HG03159 (cell line): ENCODE measurements at regions not wholly inside any gene's neighbourhood (a gene's known extent, or its start where the extent isn't known, plus 50 kb on each side); places are given as distances from the start of the nearest gene placed in this dataset.

Experiments used
- ATAC-seq: cut with Tn5 transposase; IDR thresholded peaks from one replicate; pipeline ENCODE4 v1.9.1; 2021; ENCODE audit warnings: mild to moderate bottlenecking, moderate library complexity; ENCODE audit not compliant: unreplicated experiment

DNA sequence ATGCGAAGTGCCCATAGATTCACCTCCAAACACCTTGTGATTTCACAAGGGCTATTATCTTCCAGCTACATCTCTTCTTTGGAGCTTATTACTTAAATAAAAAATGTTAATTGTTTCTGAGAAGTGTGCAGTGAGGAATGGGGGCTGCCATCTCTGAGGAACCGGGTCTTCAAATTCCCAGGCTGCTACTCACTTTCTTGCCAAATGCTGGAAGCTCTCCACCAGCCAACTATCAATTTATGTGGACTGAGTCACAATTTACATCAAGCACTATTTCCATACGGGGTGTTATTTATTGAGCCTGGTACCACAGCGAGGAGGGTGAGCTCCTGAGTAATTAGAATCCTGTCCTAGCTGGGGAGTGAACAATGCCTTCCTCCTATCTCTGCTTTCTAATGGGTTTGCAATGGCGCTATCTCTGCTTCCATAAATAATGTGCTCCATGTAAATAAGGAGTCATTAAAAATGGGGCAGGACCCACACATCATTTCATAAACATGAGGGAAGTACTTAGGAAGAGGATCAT, 898.3 kb downstream of the VRK1 start:
- no peak for ATAC-seq

DNA sequence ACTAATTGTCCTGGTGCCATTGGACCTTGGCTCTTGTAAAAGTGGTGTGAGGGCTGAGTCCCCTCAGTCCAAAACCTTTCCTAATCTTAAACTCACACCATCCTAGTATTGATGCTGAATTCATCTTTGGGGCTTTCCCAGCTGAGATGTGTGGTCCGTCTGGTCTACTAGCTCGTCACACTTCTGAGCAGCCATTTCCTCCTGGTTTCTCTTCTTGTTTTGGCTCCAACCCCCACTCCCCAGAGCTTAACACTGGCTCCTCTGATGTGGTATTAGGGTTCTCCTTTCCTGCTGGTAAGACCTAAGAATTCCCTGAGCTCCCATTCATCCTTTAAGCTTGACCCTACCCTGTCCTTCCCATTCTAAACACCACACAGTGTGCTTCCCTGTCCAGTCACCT, 900.6 kb downstream of the VRK1 start:
- ATAC-seq: no peak

DNA sequence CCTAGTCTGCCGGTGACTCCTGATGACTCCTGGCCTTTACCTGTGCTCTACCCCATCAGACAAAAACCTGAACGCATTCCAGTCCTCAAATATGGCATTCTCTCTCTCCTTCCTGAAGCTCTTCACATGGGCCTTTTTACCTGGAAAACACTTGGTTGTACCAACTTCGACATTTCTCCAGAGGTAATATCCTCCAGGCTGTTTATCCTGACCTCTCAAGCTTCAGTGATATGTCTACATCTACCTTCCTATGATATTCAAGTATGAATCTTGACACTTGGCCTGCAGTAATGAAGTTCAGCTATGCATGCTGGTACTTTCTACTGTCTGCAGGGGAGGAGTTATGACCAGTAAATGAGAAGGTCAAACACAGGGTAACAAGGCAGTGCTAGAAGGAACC, 901.8 kb downstream of the VRK1 start:
- no peak for ATAC-seq

DNA sequence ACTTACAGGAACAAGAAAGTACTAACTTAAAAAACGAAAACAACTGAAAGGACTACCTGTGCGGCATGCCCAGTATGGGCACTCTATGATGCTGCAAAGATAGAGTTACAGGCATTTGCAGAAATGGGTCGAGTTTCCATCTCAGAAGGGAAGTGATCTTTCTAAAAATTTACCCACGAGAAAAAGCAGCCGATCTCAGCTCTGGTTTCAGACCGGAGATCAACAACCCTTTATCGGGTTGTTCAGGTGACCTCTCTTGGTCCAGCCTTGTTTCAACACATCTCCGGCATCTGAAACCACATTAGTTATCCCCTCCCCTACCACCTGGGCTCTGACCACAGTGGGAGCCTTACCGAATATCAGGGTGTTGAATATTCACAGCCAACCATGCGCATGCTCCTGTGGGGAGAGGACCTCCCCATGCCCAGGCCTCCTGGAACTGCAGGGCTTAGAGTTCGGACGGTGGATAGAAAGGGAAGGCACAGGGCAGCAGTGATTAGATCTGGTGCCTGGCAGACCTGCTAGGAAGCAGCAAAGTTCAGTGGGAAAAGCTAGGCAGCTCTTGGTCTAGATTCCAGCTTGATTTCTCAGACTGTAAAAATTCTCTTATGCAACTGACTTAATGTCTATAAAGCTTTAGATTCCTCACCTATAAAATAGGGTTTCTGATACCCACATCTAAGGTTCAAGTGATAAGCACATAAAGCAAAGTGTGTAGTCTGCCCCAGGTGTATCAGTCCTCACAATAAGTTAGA, 906.0 kb downstream of the VRK1 start:
- ATAC-seq: no peak

DNA sequence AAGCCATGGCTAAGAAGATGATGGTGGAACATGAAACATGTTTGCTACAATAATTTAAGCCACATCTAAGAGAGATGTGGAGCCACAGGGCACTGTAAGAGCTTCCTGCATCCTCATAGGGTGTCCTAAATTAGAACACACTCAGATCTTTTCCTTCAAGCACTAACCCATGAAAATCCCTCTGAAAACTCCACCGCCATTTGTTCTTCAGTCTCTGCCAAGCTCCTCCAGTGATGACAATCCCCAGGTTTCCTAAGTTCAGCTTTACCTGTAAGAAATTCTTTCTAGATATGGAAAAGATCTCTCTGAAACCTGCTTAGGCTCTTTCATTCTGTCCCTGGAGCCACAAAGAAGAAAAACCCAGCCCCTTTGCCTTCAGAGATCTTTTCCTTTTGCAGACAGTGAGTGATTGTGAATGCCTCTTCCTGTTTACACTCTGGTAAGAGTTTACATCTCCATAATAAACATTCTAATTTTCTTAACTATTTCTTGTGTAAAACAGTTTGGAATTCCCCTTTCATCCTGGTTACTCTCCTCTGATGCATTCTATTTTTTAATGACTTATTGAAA, 907.2 kb downstream of the VRK1 start:
- no peak for ATAC-seq

DNA sequence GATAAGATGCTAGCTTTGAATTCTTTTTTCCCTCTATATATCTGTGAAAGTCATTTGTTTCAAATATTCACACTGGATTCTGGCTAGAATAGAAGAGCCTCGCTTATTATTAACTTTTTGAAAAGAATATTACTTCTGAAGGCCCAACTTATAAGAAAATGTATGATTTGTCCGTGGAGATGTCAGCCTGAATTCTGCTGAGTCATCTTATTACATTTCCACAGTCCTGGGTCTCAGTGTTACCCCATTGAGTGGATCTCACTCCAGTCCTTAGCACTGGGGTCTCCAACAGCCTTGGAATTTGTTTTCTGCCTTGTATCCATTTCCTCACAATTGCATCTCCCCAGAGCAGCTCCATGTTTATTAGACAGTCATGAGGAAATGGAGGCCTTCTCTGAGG, 907.9 kb downstream of the VRK1 start:
- ATAC-seq: no peak

DNA sequence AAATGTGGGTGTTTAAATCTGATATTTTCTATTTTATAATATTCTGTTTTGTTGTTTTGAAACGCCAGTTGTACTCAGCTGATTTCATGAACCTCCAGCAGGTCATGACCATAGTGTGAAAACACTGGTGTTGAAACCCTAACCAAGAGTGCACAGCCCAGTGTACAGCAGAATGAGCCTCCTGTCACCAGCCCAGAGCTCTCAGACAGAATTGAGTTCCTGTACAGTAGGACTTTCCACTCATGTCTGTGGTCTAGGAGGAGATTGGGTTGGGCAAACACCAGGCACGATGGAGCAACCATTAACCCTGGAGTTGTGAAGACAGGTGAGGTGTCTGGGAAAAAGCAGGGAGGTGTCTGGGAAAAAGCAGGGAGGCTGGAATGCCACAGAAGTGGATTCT, 908.8 kb downstream of the VRK1 start:
- ATAC-seq: no peak

DNA sequence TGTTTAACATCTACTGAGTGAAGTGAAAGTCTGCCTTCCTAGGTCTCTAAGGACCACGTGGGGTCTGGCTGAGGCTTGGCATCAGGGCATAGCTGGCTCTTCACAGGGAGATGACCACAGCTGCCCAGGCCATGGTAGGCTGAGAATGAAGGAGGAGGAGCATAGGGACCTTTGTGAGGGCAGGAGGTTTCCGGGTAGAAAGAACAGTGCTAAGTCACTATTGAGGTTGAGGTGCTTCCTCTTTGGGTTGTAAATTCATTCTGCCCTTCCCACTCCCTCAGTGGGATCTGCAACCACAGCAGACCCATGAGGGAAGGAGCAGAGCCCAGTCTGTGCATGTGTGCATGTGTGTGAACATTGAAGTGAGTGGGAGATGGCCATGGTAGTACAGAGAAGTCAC, 909.6 kb downstream of the VRK1 start:
- ATAC-seq: no peak

DNA sequence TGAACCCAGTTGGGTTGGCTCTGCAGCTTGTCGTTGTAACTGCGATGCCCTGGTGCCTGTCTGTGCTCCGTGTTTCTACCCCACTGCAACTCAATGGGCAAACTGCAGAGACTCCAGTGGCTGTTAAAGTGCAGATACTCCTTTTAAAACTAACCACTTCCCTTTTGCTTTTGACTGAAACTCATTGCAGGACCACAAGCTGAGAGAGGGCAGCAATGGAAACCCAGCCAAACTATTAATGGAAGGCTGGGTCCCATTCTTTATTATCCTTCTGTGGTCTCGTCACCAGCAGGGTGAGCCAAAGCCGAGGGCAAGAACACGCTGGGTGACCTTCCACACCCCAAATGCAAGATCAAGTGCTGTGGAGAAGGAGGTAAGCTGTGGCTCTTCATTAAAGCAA, 910.4 kb downstream of the VRK1 start:
- no peak for ATAC-seq

DNA sequence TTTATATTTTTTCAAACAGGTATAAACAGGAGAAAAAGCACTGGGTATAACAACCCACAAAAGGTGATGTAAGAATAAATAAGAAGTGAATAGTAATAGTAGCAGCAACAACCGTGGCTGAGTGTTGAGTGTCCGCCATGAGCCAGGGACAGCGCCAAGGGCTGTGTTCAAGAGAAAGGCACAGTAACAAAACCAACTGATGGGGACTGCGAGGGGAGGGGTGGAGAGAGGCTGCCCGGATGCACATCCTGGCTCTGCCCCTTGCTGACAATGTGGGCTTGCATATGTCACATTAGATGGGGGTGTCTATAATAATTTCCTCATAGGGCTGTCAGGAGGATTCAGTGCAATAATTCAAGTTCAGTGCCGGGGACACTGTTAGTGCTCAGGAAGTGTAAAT, 912.4 kb downstream of the VRK1 start:
- no peak for ATAC-seq

DNA sequence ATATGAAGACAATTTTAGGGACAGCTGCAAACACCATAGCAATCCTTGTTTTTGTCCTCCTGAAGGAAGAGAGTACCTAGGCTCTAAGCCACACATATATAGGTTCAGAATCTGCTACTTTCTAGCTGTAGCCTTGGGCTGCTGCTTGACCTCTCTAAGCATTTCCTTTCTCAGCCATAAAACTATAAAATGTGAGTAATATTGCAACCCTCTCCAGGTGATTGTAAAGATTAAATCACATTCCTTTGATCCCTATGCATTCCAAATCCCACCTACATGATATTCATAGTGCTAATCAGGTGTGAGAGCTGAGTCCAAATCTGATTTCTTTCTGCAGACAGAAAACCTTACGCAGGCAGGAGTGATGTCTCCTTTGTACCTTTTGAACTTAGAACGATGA, 913.5 kb downstream of the VRK1 start:
- ATAC-seq: no peak

DNA sequence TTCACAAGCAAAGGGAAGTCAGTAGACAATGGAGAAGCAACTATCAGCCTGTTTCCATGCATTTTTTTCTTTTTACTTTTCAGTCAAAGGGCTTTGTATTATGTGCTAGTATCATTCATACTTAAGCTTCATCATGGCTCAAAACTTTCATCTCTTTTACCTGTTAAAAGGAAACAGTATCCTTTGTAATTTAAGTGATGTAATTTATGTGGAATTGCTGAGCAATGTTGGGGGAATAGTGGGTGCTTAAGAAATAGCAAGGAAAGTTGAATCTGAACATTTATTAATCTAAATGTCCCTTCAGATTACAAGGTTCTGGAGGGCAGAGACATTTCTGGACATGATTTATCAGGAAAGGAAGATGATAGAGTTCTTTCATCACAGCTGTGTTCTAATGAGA, 915.3 kb downstream of the VRK1 start:
- ATAC-seq: no peak

DNA sequence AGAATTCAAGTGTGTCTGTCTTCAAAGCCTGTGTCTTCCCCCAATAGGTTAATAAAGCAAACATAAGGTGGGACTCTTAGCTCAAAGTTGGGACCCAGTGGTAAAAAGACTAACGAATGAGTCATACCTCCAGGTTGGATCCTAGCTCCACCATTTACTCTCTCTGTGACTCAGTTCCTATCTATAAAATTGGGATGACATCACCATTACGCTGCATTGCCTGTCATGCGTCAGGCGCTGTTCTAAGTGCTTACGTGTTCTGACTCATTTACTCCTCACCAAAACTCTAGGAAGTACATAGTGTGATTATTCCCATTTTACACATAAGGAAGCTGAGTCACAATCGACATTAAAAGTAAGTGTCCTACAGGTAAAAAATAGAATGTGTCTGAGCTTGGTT, 915.8 kb downstream of the VRK1 start:
- ATAC-seq: no peak

DNA sequence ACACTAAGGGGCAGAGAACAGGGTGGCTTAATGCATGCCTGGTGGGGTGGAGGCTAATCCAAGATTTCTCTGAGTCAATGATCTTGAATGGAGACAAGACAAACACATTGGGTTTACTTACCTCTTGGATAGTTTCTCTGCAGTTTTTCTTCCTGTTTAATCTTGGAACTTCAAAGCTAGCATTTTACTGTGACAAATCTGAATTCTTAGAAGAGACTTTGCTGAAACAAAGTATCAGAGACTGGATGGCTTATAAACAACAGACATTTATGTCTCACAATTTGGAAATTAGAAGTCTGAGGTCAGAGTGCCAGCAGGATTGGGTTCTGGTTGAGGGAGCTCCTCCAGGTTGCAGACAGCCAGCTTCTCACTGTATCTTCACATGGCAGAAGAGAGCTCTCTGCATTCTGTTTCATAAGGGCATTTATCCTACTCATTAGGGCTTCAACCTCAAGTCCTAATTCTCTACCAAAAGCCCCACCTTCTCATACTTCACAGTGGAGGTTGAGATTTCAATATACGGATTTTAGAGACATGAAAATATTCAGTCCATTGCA, 921.8 kb downstream of the VRK1 start:
- no peak for ATAC-seq

DNA sequence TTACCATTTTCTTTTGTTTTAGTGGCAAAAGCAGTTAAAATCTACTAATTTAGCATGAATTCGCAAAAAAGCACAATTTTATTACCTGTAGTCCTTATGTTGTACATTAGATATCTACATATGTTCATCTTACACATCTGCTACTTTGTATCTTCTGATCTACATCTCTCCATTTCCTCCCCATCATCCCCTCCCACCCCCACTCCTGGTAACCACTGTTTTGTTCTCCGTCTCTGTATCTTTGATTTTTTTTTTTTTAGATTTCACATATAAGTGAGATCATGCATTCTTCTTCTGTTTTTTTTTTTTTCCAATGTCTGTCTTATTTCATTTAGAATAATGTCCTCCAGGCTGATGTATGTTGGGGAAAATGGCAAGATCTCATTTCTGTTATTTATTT, 922.7 kb downstream of the VRK1 start:
- no peak for ATAC-seq

DNA sequence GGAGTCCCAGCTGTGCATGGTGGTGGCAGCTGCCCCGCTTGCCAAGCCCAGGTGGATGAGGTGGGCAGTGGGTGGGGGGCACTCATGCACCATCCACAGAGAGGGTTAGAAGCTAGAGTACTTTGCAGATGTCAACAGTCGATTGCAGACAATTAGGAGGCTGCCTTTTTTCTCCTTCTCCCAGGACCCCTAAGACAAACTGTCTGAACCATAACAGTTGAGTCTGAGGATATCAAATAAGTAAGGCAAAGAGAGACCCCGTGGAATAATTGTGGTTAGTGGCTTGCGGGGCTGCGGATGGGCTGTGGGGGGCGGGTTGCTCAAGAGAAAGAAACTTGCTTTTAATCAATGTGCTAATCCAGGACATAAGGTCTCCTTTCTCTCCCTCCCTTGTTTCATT, 926.2 kb downstream of the VRK1 start:
- ATAC-seq: no peak

DNA sequence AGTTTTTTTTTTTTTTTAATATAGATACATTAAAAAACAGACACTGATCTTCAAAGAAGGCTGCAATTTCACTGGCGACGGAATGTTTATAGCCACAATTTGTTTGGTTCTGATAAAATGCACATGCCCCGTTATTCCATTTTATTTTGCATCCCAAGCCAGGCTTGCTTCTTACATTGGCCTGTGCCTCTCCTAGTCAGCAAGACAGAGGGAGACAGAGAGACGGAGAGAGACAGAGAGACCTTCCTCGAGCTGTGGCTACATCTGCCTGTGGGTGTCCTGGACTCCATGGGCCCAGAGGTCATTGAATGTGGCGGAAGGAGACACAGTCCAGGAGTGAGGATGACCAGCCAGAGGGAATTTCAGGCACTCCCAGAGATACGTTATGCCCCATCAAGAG, 926.6 kb downstream of the VRK1 start:
- ATAC-seq: no peak

DNA sequence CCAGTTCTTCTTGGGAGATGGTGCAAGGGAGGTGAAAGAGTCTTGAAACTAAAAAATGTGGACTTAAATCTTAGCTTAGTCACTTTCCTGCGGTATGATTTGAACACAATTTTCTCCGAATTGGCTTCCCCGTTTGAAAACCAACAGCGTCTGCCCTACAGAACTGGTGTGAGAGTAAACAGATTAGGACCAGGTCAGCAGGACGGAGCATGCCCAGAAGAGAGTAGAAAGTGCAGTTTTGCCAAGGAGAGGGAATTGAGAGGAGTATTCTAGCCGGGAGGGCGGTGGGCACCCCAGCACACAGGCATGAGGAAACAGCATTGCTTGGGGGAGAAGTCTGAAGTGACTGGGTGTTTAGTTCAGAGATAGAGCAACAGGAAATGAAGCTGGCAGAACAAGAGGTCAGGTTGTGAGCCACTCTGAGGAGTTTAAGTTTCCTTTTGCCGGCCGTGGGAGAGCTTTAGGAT, 927.1 kb downstream of the VRK1 start:
- no peak for ATAC-seq

DNA sequence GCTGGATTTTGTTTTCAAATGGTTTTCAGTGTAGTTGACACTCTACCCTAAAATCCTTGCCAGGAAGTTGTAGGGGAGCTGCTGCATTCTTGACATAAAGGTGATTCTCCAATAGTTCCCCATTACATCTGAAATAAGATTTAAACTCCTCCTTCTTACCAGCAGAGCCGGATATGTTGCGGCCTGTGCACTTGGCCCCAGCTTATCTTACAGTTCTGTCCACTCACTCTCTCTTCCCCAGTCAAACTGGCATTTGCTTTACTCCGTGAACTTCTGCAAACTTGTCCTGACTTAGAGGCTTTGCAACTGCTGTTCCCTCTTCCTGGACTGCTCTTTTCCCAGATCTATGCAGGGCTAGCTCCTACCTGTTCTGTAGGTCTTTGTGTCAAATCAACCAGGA, 929.5 kb downstream of the VRK1 start:
- ATAC-seq: no peak

DNA sequence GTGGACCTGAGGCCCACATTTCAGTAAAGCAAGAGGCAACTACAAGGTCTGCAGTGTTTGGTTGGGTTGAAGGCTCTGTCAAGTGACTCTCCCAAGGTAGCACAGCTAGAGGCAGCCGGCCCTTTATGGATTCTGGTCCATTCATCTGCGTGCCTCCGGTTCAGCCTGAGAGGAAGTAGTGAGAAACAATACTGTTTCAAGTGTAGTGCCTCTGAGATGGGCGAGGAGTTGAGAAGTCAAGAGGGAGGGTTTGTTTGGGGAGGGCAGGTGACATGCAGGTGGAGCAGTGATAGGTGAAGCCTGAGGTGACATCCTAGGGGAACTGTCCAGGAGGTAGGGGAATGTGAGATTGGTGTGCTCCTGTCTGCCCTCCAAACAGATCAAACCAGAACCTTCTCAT, 933.5 kb downstream of the VRK1 start:
- ATAC-seq: no peak

DNA sequence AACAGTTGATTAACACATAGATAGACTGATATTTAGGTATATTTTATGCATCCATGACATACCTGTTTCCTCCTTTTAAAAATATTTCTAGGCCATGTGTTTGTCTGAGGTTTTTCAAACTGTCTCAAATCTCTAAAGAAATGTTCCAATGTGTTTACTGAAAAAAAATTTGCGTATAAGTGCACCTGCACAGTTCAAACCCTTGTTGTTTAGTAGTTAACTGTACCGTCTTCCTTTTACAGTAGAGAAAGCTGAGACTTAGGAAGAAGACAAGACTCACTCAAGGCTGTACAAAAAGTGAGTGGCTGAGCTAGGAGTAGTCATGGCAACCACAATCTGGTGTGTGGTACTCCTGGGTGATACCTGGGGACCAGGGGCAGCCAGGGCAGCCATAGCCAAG, 934.6 kb downstream of the VRK1 start:
- no peak for ATAC-seq

DNA sequence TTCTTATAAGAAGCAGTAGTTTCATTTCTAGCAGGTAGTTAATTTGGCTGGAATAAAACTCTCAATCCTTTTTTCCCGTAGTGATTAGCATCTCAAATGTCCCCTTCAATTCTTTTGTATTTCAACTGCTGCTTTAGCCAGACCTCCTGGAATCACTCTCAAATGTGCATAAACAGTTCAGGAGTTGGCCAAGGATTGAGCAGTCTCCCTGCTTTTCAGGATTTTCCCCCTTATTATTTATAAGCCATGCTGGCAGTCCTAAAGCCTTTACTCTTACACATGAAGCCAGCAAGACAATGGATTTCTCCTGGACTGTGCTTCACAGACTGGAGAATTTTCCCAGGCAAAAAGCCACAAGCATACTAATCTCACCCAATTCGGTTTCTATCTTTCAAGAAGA, 950.1 kb downstream of the VRK1 start:
- ATAC-seq: no peak
